Tibial artery (tissue), 4 donors: ENCODE measurements at regions not wholly inside any gene's neighbourhood (a gene's known extent, or its start where the extent isn't known, plus 50 kb on each side); places are given as distances from the start of the nearest gene placed in this dataset.

Source experiments
- DNase-seq, 2 donors: peaks; one replicate each; pipeline ENCODE4 v3.0.0-alpha.2; 2019
- H3K27ac ChIP-seq, 2 donors: fragments of 200-600 bp; sonication (generic) in 1 of 2; 1 replicate in 1 of 2; 2 replicates in 1 of 2; pipeline ENCODE4 v1.5.1; 2018 to 2019; ENCODE audit warnings: mild to moderate bottlenecking in 1 of 2
- H3K27me3 ChIP-seq, 2 donors: fragments of 200-600 bp; sonication (generic) in 1 of 2; one replicate each; pipeline versions ENCODE4 v1.5.1 to v1.6.0; 2016 to 2019
- H3K36me3 ChIP-seq, 3 donors: fragments of 200-600 bp; sonication (generic) in 2 of 3; one replicate each; pipeline ENCODE4 v1.5.1; 2016 to 2019; ENCODE audit warnings: mild to moderate bottlenecking in 2 of 3
- H3K4me1 ChIP-seq, 4 donors: fragments of 200-600 bp; sonication (generic) in 2 of 4; 1 replicate in 3 of 4; 2 replicates in 1 of 4; pipeline ENCODE4 v1.5.1; 2016 to 2019
- H3K4me3 ChIP-seq, 2 donors: fragments of 200-600 bp; sonication (generic) in 1 of 2; 1 replicate in 1 of 2; 2 replicates in 1 of 2; pipeline ENCODE4 v1.5.1; 2018 to 2019; ENCODE audit warnings: mild to moderate bottlenecking in 2 of 2
- H3K9me3 ChIP-seq, 3 donors: fragments of 200-600 bp; sonication (generic) in 1 of 3; one replicate each; pipeline ENCODE4 v1.5.1; 2016 to 2019
- intact Hi-C: fragments of 100-400 bp; cut with DNase I; formaldehyde crosslinking; loops from one replicate; pipeline ENCODE4 v1.15.0; 2023; ENCODE audit warnings: low total_unique reads
- TF ChIP-seq, protein P1 (sequence below), 2 experiments: fragments of 200-600 bp in 1 of 2; fragments of 450-650 bp in 1 of 2; IDR thresholded peaks; one replicate each; pipeline ENCODE4 v1.5.1; 2017 to 2019; ENCODE audit warnings: antibody characterized with exemption in 2 of 2, mild to moderate bottlenecking in 1 of 2, moderate library complexity in 1 of 2

DNA sequence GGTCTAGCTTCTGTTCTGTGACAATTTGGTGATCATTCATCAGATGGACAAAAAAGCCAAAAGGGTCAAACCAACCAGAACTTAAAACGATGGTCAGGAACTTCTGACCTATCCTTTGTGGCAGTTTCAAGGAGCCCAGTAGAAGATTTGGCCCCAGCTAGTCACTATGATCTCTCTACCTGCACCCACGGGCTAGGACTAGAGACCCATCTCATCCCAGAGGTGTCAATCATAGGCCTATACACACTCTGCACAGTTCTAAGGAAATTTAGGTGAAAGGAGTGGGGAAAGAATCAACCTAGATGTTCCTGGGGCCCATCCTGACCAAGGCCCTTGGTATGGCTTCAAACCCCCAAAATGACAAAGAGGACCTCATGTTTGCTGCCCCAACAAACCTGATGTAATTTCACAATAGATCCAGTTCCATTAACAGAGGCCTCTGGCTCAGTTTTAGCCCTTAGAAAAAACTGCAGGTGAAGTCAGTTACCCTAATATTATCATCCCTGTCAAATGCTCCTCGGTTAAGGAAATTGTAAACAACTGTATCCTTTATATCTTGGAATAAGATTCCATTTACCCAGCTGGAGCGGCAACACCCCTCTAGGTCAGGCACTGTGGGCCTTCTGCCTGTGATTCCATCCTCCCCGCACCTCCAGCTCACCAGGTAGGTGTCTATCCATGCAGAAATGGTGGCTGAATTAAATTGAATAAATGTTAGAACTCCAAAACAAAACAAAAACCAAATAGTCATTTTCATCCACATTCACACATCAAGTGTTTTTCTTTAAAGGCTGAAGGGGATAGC lies 138.7 kb downstream of the ENC1 start:
- intact Hi-C loops: no loop called here
- TF ChIP-seq, protein P1, sequence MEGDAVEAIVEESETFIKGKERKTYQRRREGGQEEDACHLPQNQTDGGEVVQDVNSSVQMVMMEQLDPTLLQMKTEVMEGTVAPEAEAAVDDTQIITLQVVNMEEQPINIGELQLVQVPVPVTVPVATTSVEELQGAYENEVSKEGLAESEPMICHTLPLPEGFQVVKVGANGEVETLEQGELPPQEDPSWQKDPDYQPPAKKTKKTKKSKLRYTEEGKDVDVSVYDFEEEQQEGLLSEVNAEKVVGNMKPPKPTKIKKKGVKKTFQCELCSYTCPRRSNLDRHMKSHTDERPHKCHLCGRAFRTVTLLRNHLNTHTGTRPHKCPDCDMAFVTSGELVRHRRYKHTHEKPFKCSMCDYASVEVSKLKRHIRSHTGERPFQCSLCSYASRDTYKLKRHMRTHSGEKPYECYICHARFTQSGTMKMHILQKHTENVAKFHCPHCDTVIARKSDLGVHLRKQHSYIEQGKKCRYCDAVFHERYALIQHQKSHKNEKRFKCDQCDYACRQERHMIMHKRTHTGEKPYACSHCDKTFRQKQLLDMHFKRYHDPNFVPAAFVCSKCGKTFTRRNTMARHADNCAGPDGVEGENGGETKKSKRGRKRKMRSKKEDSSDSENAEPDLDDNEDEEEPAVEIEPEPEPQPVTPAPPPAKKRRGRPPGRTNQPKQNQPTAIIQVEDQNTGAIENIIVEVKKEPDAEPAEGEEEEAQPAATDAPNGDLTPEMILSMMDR (IDR thresholded peaks at IDR 0.05): no peak

DNA sequence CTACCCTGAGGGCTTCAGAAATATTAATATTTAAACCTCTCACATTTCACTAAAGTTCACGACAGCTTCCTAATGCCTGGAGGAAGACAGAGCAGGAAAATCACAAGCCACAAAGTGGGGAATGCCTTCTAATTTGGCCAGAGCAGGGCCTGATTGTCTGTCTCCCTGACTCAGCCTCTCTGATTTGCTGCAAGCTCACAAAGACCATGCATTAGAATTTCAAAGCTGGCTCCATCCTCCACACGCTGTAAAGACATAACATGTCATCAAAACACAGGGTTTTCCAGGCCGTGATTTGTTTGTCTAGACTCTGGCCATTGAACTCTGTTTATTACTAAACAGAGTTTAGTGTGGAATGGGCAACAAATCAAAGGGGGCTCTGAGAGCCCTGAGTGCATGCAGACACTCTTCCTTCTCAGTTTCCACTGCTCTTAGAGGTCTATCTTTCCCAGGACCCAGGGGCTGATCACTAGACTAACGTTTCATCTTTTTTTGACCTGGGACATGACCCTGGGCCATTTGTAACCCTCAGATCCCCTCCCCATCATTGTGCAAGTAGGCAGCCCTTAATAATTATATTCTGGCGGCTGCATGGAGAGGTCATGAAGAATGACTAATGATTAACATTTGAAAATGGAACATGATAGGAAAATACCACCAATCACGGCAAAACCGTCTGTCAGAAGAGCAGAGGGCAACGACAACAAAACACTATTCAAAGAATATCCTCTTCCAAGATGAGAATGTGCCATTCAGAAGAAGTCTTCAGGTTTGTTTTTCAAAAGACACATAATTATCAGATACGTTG lies 140.2 kb downstream of the ENC1 start:
- no peak overlapping the region for H3K4me3 ChIP-seq
- H3K36me3 ChIP-seq: no peaks in the 10 kb centered on the region
- H3K27ac ChIP-seq: no peak overlapping the region
- H3K4me1 ChIP-seq: no peaks in the 10 kb centered on the region
- H3K9me3 ChIP-seq: no peaks in the 10 kb centered on the region
- TF ChIP-seq, protein P1 (IDR thresholded peaks at IDR 0.05): no peak
- intact Hi-C loops: no loop called here
- H3K27me3 ChIP-seq: no peaks in the 10 kb centered on the region
- no peak for DNase-seq

More for the DNA sequence above, 138.7 kb downstream of the ENC1 start:
- no peaks in the 10 kb centered on the region for H3K9me3 ChIP-seq
- no peaks in the 10 kb centered on the region for H3K27me3 ChIP-seq
- DNase-seq: no peak
- no peaks in the 10 kb centered on the region for H3K36me3 ChIP-seq
- no peaks in the 10 kb centered on the region for H3K4me1 ChIP-seq
- H3K27ac ChIP-seq: no peak overlapping the region
- no peak overlapping the region for H3K4me3 ChIP-seq

DNA sequence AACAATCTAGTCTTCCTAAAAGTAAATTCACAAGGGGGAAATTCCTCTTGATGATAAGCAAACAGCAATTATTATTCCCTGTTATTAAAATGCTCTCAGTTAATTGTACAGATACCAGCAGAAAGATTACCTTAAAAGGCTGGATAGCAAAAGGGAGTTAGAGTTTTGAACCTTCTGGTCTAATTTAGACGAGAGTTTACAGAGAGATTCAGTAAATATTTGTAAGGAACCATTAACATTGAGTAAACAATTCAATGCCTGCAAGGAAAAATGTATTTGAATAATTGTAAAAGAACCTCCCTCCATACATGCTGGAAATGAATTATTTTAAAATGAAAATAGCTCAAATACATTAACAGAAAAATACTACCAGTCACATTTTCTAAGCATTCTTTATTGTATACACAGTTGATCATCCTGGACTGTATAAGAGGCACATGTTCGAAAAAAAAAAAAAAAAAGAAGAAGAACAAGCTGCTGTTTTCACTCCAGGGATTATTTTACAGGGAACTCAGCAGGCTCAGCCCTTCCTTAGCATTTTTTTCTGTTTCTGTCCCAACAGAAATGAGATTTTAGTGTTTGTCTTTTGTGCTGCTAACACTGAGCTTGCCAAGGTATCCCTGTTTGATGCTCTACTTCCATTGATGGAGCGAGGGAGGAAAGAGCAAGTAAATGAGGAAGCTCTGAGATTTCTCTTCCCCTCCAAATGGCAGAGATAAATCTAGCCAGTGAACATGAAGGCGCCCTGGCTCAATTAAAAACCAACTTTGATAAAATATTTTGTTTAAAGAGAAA lies 141.1 kb downstream of the ENC1 start:
- Histone ChIP-seq H3K4me1 (no peaks in the 10 kb centered on the region), H3K27ac (no peak overlapping the region), H3K27me3 (no peaks in the 10 kb centered on the region), H3K4me3 (no peak overlapping the region), H3K36me3 (no peaks in the 10 kb centered on the region), H3K9me3 (no peaks in the 10 kb centered on the region)
- TF ChIP-seq, protein P1 (IDR thresholded peaks at IDR 0.05): no peak
- intact Hi-C loops: no loop called here
- no peak for DNase-seq

DNA sequence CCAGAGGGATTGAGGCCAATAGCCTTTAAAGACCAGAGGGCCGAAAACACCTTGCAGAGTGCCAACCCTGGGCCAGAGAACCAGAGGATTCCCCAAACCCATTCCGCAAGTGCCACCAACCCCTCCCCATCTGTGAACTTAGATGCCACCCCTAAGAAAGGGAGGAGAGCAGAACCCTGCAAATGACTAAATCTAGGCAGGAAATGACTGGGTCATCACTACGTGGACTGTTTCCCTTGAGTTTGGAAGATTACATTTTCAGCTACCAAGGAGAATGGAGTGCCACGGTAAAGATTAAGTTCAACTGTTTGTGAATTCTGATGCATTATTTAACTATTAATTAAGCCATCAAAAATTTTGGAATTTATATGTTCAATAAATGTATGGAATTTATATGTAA lies 142.8 kb downstream of the ENC1 start:
- intact Hi-C loops: no loop called here
- Histone ChIP-seq H3K4me3 (no peak overlapping the region), H3K4me1 (no peaks in the 10 kb centered on the region), H3K36me3 (no peaks in the 10 kb centered on the region), H3K27me3 (no peaks in the 10 kb centered on the region), H3K9me3 (no peaks in the 10 kb centered on the region), H3K27ac (no peak overlapping the region)
- TF ChIP-seq, protein P1 (IDR thresholded peaks at IDR 0.05): no peak
- DNase-seq: no peak

DNA sequence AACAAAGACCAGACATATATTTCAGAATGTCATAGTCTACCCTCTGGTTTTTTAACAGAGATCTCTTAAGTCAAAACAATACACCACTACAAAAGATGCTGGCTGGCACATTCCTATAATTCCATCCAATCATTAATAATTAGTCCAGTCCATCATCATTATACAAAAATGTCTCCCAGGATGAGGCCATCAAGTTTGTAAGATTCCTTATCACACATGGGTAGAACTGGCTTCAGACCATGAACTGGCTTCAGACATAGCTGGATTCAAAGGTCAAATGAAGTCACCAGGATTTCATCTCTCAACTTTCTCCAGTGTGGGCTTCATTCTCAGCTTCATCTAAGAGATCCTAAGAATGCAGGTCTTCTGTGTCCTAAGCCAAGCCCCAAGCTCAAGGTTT lies 147.1 kb downstream of the ENC1 start:
- Histone ChIP-seq H3K9me3 (no peaks in the 10 kb centered on the region), H3K36me3 (no peaks in the 10 kb centered on the region), H3K27ac (no peak overlapping the region), H3K4me3 (no peak overlapping the region), H3K27me3 (no peaks in the 10 kb centered on the region), H3K4me1 (no peaks in the 10 kb centered on the region)
- TF ChIP-seq, protein P1 (IDR thresholded peaks at IDR 0.05): no peak
- intact Hi-C loops: no loop called here
- no peak for DNase-seq
